WTC11 (cell line): ENCODE measurements at regions not wholly inside any gene's neighbourhood (a gene's known extent, or its start where the extent isn't known, plus 50 kb on each side); places are given as distances from the start of the nearest gene placed in this dataset.

Experiments used
- ATAC-seq: fragments of 200-7000 bp; cut with Tn5 transposase; 2 replicates; pipeline ENCODE4 v1.10.0; 2021; ENCODE audit warnings: mild to moderate bottlenecking, moderate library complexity
- CTCF ChIA-PET: fragments of 300-600 bp; sonication (Branson Sonifier 250); formaldehyde crosslinking; loops from one replicate; lab custom pipeline; 2021; ENCODE audit warnings: antibody characterized with exemption; lab: Charles Lee
- POLR2A ChIA-PET: fragments of 350-600 bp; sonication (Branson Sonifier 250); formaldehyde crosslinking; loops from one replicate; lab custom pipeline; 2021; ENCODE audit warnings: antibody characterized with exemption; lab: Charles Lee
- DNase-seq: peaks from one replicate; pipeline ENCODE4 v3.0.0; 2021; ENCODE audit warnings: low spot score
- H3K27ac Mint-ChIP-seq: 2 replicates; pipeline ENCODE4 v1.8.0; 2021; ENCODE audit warnings: mixed read lengths
- H3K27me3 Mint-ChIP-seq: 2 replicates; pipeline ENCODE4 v1.8.0; 2021; ENCODE audit warnings: low read depth, mild to moderate bottlenecking, moderate library complexity, mixed read lengths
- H3K36me3 Mint-ChIP-seq: 2 replicates; pipeline ENCODE4 v1.8.0; 2021; ENCODE audit warnings: mixed read lengths
- H3K4me1 Mint-ChIP-seq: 2 replicates; pipeline ENCODE4 v1.8.0; 2022; ENCODE audit warnings: mixed read lengths
- H3K4me3 Mint-ChIP-seq: 2 replicates; pipeline ENCODE4 v1.8.0; 2021; ENCODE audit warnings: mild to moderate bottlenecking, moderate library complexity, mixed read lengths
- H3K9me3 Mint-ChIP-seq: 2 replicates; pipeline ENCODE4 v1.8.0; 2021; ENCODE audit warnings: mixed read lengths
- ATF1 ChIP-seq: sonication (generic); formaldehyde crosslinking; IDR thresholded peaks from 2 replicates; pipeline ENCODE4 v1.8.1; 2023; ENCODE audit warnings: mild to moderate bottlenecking, moderate library complexity, missing genetic modification reagents
- ATF3 ChIP-seq: sonication (generic); formaldehyde crosslinking; conservative IDR thresholded peaks from 2 replicates; pipeline ENCODE4 v1.8.1; 2022; ENCODE audit warnings: mild to moderate bottlenecking, missing genetic modification reagents
- CBFB ChIP-seq: sonication (generic); formaldehyde crosslinking; IDR thresholded peaks from 2 replicates; pipeline ENCODE4 v1.8.1; 2022; ENCODE audit warnings: mild to moderate bottlenecking, low read depth, missing genetic modification reagents
- E2F1 ChIP-seq: sonication (generic); formaldehyde crosslinking; IDR thresholded peaks from 2 replicates; pipeline ENCODE4 v1.8.0; 2022; ENCODE audit warnings: mild to moderate bottlenecking, missing genetic modification reagents
- HMGA2 ChIP-seq: fragments of 250-450 bp; sonication (Bioruptor Pico); IDR thresholded peaks from 2 replicates; pipeline ENCODE4 v1.4.0; 2021; ENCODE audit warnings: mild to moderate bottlenecking, moderate library complexity
- JAZF1 ChIP-seq: fragments of 250-450 bp; sonication (Bioruptor Pico); IDR thresholded peaks from 2 replicates; pipeline ENCODE4 v1.9.0; 2021; ENCODE audit warnings: moderate library complexity, mild to moderate bottlenecking, inconsistent platforms
- MAX ChIP-seq: sonication (generic); formaldehyde crosslinking; IDR thresholded peaks from 2 replicates; pipeline ENCODE4 v1.8.0; 2022; ENCODE audit warnings: mild to moderate bottlenecking, missing genetic modification reagents
- MLX ChIP-seq: sonication (generic); formaldehyde crosslinking; IDR thresholded peaks from 2 replicates; pipeline ENCODE4 v1.8.1; 2023; ENCODE audit warnings: mild to moderate bottlenecking, missing genetic modification reagents, moderate library complexity
- MXD4 ChIP-seq: fragments of 250-450 bp; sonication (Bioruptor Pico); IDR thresholded peaks from 2 replicates; pipeline ENCODE4 v1.8.0; 2021; ENCODE audit warnings: mild to moderate bottlenecking, moderate library complexity, borderline replicate concordance
- NFYB ChIP-seq: sonication (generic); formaldehyde crosslinking; conservative IDR thresholded peaks from 2 replicates; pipeline ENCODE4 v1.8.0; 2022; ENCODE audit warnings: low read depth, missing genetic modification reagents
- NR1H2 ChIP-seq: sonication (generic); formaldehyde crosslinking; IDR thresholded peaks from 2 replicates; pipeline ENCODE4 v1.9.0; 2021; ENCODE audit warnings: mild to moderate bottlenecking, moderate library complexity, missing genetic modification reagents
- OVOL2 ChIP-seq: fragments of 250-450 bp; sonication (Bioruptor Pico); IDR thresholded peaks from 2 replicates; pipeline ENCODE4 v1.9.0; 2021; ENCODE audit warnings: mild to moderate bottlenecking, borderline replicate concordance
- RELA ChIP-seq: sonication (generic); formaldehyde crosslinking; IDR thresholded peaks from 2 replicates; pipeline ENCODE4 v1.8.1; 2022; ENCODE audit warnings: missing genetic modification reagents, mild to moderate bottlenecking, borderline replicate concordance
- SOX15 ChIP-seq: fragments of 250-450 bp; sonication (Bioruptor Pico); IDR thresholded peaks from 2 replicates; pipeline ENCODE4 v1.9.0; 2021; ENCODE audit warnings: mild to moderate bottlenecking
- TEAD1 ChIP-seq: sonication (generic); formaldehyde crosslinking; IDR thresholded peaks from 2 replicates; pipeline ENCODE4 v1.8.0; 2022; ENCODE audit warnings: mild to moderate bottlenecking, missing genetic modification reagents
- TEAD4 ChIP-seq: sonication (generic); formaldehyde crosslinking; IDR thresholded peaks from 2 replicates; pipeline ENCODE4 v1.8.0; 2022; ENCODE audit warnings: mild to moderate bottlenecking, missing genetic modification reagents
- USF1 ChIP-seq: sonication (generic); formaldehyde crosslinking; IDR thresholded peaks from 2 replicates; pipeline ENCODE4 v1.8.0; 2022; ENCODE audit warnings: mild to moderate bottlenecking, missing genetic modification reagents
- ZNF219 ChIP-seq: sonication (generic); formaldehyde crosslinking; IDR thresholded peaks from 2 replicates; pipeline ENCODE4 v1.8.0; 2023; ENCODE audit warnings: missing genetic modification reagents, mild to moderate bottlenecking, borderline replicate concordance
- ZNF263 ChIP-seq: sonication (generic); formaldehyde crosslinking; IDR thresholded peaks from 2 replicates; pipeline ENCODE4 v1.8.1; 2022; ENCODE audit warnings: low read depth, mild to moderate bottlenecking, moderate library complexity, missing genetic modification reagents
- ZNF317 ChIP-seq: sonication (generic); formaldehyde crosslinking; IDR thresholded peaks from 2 replicates; pipeline ENCODE4 v1.8.1; 2023; ENCODE audit warnings: low read depth, mild to moderate bottlenecking, moderate library complexity, missing genetic modification reagents, borderline replicate concordance
- ZNF416 ChIP-seq: fragments of 250-450 bp; sonication (Bioruptor Pico); IDR thresholded peaks from 2 replicates; pipeline ENCODE4 v1.9.0; 2021; ENCODE audit warnings: mild to moderate bottlenecking, inconsistent platforms
- ZNF532 ChIP-seq: fragments of 250-450 bp; sonication (Bioruptor Pico); IDR thresholded peaks from 2 replicates; pipeline ENCODE4 v1.9.0; 2021; ENCODE audit warnings: mild to moderate bottlenecking, borderline replicate concordance
- TF ChIP-seq, protein P1 (sequence below): sonication (generic); formaldehyde crosslinking; IDR thresholded peaks from 2 replicates; pipeline ENCODE4 v1.8.1; 2023; ENCODE audit warnings: mild to moderate bottlenecking, missing genetic modification reagents, moderate library complexity

DNA sequence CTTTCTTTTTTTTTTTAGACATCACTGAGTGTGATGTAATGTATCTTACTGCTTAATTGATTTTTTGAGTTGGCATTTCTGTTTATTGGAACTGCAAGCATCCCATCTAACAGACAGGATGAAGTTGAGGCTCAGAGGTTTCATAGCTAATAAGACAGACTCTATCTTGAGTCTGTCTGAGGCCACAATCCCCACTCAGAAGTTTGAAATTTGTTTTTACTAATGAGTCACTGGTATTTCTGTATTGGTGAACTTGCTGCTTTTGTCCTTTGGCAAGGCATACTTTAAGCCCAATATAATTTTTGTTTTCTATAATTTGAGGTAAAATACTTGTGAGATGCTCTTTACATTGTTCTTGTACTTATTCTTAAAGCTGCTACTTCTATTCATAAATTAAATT is 491.2 kb downstream of the PSAT1 start:
- H3K9me3 Mint-ChIP-seq = peaks cover 15% of the 10 kb centered on the region
- TF ChIP-seq JAZF1 (CRISPR knock-in tag) (no peak), SOX15 (CRISPR knock-in tag) (no peak), OVOL2 (no peak), ZNF219 (no peak), MLX (no peak), NR1H2 (CRISPR knock-in tag) (no peak), TEAD4 (CRISPR knock-in tag) (no peak), ATF1 (CRISPR knock-in tag) (no peak), ZNF532 (CRISPR knock-in tag) (no peak)
- no peak overlapping the region for H3K4me3 Mint-ChIP-seq
- CTCF ChIA-PET = no interaction called here
- H3K4me1 Mint-ChIP-seq = no peaks in the 10 kb centered on the region
- H3K36me3 Mint-ChIP-seq = no peaks in the 10 kb centered on the region
- DNase-seq (no peak), ATAC-seq (no peak)
- POLR2A ChIA-PET = no interaction called here
- no peaks in the 10 kb centered on the region for H3K27me3 Mint-ChIP-seq
- no peak overlapping the region for H3K27ac Mint-ChIP-seq

DNA sequence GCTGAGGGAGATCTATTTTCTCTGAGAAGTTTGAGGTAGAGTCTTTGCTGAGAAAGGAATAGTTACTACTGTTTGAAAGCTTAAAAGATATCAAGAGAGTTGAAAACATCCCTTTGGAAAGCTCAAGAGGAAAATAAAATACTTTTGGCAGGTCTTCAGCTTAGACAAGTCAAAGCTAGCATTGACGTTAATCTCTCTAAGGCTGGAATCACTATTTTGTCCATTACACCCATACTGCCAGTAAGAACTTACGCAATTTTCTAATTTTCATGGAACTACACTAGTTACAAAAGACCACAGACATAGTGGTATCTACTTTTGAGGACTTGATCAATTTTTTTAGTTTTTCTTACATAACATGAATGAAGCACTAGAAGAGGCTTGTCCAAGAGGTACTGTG is 494.9 kb downstream of the PSAT1 start:
- POLR2A ChIA-PET = no interaction called here
- Mint-ChIP-seq H3K27ac (no peak overlapping the region), H3K36me3 (peaks cover 7% of the 10 kb centered on the region; the same call in 1 of the 2 replicates), H3K9me3 (peaks cover 22% of the 10 kb centered on the region), H3K4me3 (no peak overlapping the region), H3K27me3 (no peaks in the 10 kb centered on the region), H3K4me1 (no peaks in the 10 kb centered on the region)
- DNase-seq (no peak), ATAC-seq (no peak)
- TF ChIP-seq HMGA2 = no peak
- TF ChIP-seq SOX15 (CRISPR knock-in tag) = no peak
- no peak for TF ChIP-seq USF1 (CRISPR knock-in tag)
- TF ChIP-seq MXD4 (CRISPR knock-in tag) = no peak
- TF ChIP-seq ATF1 (CRISPR knock-in tag) = no peak
- TF ChIP-seq NFYB = no peak
- no peak for TF ChIP-seq ZNF219
- CTCF ChIA-PET = no interaction called here

DNA sequence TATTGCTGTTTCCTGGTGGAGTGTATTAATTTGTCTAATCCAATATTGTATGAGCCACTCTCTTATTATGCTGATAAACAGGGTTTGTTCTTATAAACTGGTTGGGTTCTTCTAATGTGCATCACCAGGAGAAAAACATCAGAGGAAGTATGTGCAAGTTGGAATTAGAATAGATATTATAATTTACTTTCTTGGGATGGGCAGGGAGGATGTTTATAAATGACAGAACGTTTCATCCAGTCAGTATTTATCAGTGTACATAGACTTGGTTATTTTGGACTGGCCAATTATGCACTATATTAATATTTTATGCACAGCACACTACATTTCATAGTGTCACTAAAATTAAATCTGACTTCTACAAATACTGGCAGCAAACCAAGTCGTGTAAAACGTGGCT is 495.8 kb downstream of the PSAT1 start:
- Mint-ChIP-seq H3K27ac (no peak overlapping the region), H3K27me3 (no peaks in the 10 kb centered on the region), H3K4me1 (no peaks in the 10 kb centered on the region), H3K9me3 (peaks cover 22% of the 10 kb centered on the region), H3K36me3 (peaks cover 7% of the 10 kb centered on the region; the same call in 1 of the 2 replicates), H3K4me3 (no peak overlapping the region)
- CTCF ChIA-PET = no interaction called here
- POLR2A ChIA-PET = no interaction called here
- ATAC-seq (no peak), DNase-seq (no peak)
- TF ChIP-seq TEAD1 (CRISPR knock-in tag) (no peak), MLX (no peak), MXD4 (CRISPR knock-in tag) (no peak), RELA (CRISPR knock-in tag) (no peak), E2F1 (CRISPR knock-in tag) (no peak), CBFB (CRISPR knock-in tag) (no peak), ATF3 (CRISPR knock-in tag) (no peak), ZNF416 (no peak), ZNF263 (CRISPR knock-in tag) (no peak), ZNF317 (CRISPR knock-in tag) (no peak), MAX (CRISPR knock-in tag) (no peak)
- TF ChIP-seq, protein P1, sequence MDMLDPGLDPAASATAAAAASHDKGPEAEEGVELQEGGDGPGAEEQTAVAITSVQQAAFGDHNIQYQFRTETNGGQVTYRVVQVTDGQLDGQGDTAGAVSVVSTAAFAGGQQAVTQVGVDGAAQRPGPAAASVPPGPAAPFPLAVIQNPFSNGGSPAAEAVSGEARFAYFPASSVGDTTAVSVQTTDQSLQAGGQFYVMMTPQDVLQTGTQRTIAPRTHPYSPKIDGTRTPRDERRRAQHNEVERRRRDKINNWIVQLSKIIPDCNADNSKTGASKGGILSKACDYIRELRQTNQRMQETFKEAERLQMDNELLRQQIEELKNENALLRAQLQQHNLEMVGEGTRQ (CRISPR knock-in tag) = no peak
